GM21528 (cell line): ENCODE measurements at regions not wholly inside any gene's neighbourhood (a gene's known extent, or its start where the extent isn't known, plus 50 kb on each side); places are given as distances from the start of the nearest gene placed in this dataset.
"Not testable (repeated sequence)": the region's sequence is repeated elsewhere in the genome, so short reads cannot be mapped to it uniquely, and the experiment has no call there.

Experiments
- ATAC-seq: cut with Tn5 transposase; IDR thresholded peaks from one replicate; pipeline ENCODE4 v1.9.1; 2021; ENCODE audit warnings: mild to moderate bottlenecking, moderate library complexity; ENCODE audit not compliant: unreplicated experiment, low FRiP score

DNA sequence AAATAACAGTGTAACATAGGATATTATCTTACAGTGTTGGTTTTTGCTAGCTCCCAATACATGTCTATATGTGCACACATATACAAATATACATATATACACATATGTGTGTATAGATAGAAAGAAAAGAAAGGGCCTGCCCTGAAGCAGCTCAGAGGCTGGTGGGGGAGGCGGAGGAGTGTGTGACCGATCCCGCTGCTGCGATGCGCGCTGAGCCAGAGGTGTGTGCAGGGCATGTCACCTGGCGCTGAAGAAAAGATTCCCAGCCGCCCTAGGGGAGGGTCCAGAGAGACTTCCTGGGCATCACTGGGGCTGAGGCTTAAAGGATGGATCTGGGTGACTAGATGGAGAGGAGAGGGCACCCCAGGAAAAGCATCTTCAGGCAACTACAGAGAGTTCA lies 110.2 kb downstream of the FAM50B start:
- ATAC-seq = no peak

DNA sequence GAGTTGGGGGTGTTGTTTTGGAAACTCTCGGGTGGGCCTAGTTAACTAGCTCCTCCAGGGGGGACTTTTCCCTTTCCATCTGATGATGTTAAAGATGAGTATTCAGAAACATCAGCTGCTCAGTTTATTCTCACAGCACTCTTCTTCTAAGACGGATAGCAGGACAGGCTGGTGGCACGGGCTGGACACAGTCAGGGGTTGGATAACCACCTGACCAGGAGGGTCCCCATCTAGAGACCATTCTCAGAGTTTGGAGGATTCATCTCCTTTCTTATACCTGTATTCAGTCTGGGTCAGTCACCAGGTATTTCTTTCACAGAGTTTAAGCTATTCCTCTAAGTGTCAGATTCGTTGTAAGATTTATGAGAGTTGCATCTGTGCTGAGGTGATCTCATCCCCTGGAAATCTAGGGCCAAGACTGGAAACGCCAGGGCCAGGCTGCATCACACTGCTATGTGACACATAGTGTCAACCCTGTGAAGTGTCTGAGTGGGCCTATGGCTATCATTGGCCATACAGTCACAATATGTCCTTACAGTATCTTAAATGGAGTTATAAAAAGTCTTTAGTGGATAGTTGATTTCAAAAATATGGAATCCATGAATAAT lies 111.7 kb downstream of the FAM50B start:
- no peak for ATAC-seq

DNA sequence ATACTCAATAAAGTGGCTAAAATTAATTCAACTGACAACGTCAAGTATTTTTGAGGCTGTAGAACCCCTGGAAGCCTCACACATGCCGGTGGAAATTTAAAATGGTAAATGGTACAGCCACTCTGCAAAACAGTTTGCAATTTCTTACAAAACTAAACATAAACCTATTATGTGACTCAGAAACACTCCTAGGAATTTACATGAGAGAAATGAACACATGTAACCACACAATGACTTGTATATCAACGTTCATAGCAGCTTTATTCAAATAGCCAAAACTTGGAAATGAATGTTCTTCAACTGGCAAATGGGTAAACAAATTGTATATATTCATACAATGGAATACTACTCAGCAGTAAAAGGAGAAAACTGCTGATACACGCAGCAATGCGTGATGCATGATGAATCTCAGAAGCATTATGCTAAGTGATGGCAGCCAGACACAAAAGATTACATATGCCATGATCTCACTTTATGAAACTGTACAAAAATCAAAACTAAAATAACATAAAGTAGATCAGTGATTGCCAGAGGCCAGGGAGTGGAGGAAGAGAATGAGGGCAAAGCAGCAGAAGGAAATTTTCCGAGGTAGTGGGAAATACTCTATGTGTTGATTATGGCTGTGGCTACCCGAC lies 112.5 kb downstream of the FAM50B start:
- no peak for ATAC-seq

DNA sequence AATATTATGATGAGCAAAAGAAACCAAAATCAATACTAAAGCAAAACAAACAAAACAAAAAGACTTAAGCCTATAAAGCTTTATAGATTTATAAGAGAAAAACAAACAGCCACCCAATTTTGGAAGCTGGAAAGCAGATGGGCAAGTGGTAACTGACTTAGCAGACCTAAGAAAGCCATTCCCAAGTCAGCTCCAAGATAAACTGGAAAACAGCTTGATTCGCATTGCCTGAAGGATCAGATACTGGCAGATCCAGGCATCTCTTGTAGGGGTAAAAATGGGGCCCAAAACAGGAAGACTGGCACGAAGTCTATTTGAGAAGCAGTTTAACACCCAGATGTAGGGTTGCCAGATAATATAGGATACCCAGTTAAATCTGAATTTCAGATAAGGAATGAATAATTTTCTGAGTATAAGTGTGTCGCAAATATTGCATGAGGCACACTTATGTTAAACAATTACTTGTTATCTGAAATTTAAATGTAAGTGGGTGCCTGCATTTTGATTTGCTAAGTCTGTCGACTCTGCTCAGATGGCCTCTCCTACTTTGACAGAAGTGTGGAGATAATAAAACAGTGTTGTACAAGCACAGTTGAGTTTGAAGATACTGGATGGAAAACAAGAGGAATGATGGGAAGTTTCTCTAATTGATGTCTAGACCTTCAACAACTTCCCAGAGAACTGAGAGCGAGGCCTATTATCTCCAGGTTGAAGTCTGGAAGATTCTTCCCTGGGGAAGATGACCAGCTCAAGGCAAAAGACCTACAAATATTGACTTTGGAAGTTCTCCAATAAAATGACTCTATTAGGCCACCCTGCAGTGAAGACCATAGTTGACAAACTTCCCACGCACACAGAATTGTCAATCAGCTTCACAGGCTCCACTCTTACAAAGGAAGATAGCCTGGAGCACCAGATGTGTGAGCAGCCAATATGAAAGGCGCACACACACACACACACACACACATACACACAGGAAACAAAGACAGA lies 113.4 kb downstream of the FAM50B start:
- ATAC-seq = no peak

DNA sequence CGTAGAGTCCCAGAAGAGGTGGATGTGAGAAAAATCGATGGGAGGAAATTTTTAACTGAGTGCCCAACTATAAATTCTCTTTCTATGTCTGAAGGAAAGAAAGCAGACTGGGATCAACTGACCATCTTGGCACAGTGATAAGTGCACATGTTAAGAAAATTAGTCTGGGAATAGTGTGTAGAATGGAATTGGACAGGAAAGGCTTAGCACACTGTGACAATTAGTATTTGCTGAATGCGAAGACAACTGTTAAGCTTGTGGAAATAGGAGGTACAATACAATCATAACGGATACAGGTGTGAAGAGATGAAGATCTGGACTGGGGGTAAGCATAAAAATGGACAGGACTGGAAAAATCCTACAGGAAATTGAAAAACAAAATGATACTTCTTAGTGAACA lies 114.3 kb downstream of the FAM50B start:
- no peak for ATAC-seq

DNA sequence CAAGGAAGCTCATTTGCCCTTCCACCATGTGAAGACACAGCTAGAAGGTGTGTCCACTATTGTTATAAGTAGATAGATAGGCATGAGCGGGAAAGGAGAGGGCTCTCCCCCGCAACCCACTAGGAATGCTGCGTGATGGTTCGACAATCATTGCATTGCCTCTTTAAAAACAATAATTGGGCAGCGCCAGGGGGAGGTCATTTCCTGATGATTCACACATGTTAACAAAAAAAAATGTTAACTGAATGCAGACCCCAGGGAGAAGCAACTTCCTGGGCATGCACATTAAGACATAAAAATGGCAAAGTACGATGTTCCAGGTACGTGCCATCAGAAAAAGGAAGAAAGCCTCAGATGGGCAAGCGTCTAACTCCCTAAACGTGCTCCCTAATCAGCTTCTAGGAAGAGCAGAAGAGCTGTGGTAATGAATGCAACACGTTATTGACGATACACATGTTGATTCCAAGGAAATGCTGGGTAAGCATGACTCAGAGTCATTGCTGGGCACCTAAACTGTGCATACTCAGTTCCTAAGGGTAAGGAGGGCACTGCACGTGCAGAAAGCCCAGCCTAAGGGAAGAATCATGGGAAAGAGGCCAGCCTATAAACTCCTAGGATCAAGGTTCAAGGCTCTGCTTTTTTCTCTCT lies 113.7 kb downstream of the FAM217A start:
- ATAC-seq = no peak

DNA sequence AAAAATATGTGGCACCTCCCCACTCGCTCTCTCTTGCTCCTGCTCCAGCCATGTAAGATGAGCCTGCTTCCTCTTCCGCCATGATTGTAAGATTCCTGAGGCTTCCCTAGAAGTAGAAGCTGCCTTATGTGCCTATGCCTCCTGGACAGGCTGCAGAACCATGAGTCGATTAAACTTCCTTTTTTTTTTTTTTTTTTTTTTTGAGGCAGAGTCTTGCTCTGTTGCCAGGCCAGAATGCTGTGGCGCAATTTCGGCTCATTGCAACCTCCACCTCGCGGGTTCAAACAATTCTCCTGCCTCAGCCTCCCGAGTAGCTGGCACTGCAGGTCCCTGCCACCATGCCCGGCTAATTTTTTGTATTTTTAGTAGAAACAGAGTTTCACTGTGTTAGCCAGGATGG lies 112.5 kb downstream of the FAM217A start:
- ATAC-seq = no peak

DNA sequence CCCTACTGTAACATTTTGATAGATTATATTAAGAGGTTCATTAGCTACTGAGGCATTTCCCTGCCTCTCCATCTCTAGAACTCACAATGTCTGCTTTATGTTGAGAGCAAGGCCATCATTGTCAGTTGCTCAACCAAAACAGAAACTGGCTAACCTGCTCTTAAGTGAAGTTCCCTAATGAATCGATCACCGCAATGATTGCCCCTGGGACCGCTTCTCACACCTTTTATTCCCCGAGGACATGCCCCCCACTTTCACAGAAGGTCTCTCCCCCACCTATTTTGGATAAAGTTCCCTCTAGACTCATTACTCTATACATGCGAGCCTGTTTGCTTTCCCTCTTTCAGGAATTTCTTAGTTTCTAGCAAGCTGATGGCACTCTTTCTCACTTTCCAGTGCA lies 108.8 kb downstream of the FAM217A start:
- no peak for ATAC-seq

DNA sequence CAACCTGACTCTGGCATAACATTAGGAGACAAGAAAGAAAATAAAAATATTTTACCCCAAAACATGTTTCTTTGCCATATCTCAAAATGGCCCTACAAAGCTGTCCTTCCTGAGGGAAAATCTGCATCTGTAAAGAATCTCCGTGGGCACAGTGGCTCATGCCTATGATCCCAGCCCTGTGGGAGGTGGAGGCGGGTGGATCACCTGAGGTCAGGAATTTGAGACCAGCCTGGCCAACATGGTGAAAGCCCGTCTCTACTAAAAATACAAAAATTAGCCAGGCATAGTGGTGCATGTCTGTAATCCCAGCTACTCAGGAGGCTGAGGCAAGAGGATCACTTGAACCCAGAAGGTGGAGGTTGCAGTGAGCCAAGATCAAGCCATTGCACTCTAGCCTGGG lies 105.8 kb downstream of the FAM217A start:
- ATAC-seq = not testable (repeated sequence)

DNA sequence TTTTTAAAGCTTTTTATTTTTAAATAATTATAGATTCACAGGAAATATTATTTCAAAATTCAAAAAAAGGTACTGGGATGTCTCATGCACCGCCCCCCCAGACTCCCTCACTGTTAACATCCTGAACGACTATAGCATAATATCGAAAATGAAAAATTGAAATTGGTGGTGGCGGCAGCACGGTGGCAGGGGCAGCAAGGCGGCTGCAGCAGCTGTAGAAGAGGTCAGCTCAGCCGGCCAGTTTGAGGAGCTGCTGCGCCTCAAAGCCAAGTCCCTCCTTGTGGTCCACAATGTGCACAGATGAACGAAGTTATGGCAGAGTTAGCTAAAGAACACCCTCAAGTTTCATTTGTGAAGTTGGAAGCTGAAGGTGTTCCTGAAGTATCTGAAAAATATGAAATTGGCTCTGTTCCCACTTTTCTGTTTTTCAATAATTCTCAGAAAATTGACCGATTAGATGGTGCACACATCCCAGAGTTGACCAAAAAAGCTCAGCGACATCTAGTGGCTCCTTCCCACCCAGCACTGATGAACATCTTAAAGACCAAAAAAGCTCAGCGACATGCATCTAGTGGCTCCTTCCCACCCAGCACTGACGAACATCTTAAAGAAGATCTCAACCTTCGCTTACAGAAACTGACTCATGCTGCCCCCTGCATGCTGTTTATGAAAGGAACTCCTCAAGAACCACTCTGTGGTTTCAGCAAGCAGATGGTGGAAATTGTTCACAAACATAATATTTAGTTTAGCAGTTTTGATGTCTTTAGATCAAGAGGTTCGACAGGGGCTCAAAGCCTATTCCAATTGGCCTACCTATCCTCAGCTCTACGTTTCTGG lies 100.8 kb downstream of the FAM217A start:
- peak; percentile 87 for ATAC-seq

DNA sequence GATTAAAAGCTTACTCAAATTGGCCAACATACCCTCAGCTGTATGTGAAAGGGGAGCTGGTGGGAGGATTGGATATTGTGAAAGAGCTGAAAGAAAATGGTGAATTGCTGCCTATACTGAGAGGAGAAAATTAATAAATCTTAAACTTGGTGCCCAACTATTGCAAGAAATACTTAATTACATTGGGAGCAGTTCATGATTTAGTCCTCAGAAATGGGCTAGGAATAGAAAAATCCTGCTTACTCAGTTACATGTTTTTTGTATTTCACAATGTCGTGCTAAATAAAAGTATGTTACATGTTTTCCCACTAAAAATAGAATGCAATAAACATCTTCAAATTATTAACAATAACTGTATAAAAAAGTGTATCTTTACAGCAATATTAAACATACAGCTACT lies 100.0 kb downstream of the FAM217A start:
- ATAC-seq = not testable (repeated sequence)

DNA sequence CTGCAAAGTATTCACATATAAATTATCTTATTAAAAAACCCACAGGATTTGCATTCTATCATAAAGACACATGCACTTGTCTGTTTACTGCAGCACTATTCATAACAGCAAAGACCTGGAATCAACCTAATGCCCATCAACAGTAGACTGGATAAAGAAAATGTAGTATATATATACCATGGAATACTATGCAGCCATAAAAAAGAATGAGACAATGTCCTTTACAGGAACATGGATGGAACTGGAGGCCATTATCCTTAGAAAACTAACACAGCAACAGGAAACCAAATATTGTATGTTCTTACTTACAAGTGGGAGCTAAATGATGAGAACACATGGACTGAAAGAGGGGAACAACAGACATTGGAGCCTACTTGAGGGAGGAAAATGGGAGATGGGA lies 97.0 kb downstream of the FAM217A start:
- no peak for ATAC-seq

DNA sequence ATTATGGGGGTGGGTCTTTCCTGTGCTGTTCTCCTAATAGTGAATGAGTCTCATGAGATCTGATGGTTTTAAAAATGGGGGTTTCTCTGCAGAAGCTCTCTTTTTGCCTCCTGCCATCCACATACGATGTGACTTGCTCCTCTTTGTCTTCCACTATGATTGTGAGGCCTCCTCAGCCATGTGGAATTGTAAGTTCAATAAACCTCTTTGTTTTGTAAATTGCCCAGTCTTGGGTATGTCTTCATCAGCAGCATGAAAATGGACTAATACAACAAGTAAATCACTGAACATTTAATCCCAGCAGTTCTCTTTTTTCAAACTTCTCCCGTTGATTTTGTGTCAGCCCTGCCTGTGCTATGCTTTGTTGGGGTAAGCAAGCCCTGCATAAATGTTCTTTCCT lies 95.2 kb downstream of the FAM217A start:
- no peak for ATAC-seq

DNA sequence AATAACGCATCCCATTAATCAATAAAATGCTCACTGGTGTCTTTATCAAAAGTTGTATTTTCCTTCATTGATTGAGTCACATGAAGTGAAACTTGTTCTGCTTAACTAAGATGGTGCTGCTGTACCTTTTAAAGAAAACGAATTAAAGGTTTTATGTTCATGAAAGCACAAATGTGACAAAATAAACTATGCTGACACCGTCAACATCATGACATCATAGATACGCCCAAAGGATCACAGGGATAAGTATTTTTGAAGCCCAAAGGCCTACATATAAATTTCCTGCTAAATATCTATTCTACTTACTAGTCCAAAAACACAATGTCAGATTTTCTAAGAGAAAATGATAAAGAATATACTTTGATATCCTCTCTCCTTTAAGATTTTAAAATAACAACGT lies 94.4 kb downstream of the FAM217A start:
- no peak for ATAC-seq

DNA sequence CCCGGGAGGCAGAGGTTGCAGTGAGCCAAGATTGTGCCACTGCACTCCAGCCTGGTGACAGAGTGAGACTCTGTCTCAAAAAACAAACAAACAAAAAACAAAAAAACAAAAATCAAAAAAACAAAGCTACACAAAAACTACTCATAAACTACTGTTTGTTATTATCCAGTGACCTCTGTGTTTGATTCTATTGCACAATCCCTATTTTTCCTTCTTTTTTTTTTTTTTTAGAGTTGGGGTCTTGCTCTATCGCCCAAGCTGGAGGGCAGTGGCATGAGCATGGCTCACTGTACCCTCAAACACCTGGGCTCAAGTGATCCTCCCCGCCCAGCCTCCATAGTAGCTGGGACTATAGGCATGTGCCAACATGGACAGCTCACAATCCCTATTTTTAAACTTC lies 92.7 kb downstream of the FAM217A start:
- ATAC-seq = no peak

DNA sequence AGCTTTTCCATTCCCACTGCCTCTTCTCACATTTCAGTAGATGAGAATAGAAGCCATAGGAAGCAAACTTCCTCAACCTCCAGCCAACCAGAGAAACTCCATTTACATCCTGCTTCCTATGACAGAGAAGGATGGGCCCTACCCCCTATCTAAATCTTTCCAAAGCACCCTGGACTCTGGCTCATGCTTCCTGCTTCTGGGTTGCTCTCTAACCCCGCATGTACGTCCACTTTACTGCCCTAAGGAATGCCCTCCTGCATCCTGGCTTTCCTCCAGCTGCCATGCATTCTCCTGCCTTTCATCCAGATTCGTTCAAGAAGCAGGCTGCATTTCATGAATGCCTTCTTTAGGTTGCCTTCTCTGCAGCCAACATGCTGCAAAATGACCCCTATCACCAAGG lies 91.9 kb downstream of the FAM217A start:
- ATAC-seq = no peak

DNA sequence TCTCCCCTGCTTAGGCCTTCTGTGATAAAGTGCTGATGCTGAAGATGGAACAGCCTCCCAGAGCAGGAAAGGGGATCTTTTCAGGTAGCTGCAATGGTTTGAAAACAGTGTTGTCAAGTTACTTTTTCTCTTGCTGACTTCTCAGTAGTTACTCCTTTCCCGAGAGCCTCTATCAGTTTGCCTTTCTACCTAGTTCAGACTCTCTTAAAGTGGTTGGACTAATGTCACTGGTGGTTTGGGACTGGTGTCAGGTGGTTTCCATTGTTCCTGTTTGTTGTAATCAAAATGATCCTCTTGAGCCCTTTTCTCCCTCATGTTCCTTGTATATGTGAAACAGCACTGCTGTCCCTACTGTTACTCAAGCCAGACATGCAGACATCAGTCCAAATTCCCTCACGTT lies 91.4 kb downstream of the FAM217A start:
- ATAC-seq = no peak

DNA sequence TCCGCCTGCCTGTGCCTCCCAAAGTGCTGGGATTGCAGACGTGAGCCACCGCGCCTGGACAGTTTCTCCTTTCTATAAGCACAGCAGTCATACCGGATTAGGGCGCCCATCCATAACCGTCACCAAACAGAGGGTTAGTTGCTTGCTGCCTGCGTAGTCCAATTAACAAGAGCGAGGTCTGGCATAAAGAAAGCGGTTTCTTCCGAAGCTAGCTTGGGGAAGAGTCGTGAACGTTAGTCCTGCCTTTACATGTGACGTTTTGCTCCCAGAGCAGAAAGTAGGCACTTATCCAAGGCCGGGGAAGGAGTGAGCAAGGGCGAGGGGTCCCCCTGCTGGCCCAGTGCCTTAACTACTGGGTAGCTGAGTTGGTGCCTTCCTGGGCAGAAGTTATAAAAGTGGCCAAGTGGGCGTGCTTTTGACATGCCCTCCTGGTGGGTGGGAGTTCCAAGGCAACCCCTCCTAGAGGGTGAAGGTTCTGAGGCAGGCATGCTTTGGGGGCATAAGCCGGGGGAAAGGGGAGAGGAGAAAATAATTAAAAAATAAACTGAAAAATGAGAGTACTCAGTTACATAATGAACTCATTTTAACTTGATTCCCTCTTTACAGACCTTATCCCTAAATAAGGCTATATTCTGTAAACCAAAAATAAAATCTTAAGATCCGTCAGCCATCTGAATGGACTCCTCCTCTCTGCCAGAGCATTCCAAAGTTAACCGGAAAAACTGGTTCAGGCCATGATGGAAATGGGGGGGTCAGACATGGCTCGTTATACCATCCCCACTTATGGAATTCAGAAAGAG lies 88.0 kb downstream of the FAM217A start:
- ATAC-seq = no peak

DNA sequence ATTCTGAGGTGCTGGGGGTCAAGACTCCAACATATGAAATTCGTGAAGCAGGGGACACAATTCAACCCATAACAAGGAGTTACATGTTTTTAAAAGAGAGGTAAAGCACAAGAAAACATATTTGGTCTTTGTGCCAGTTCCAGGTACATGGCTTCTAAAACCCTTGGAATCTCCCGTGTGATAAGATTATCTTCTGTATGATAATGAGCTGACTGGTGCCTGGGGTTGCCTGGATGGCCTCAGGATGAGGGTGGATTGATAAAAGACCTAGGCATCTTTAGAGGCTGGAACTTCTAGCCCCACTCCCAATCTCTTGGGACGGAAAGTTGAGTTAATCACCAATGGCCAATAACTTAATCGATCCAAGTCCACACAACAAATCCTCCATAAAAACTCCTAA lies 87.0 kb downstream of the FAM217A start:
- no peak for ATAC-seq
